PFSK-1 (cell line): ENCODE measurements at regions not wholly inside any gene's neighbourhood (a gene's known extent, or its start where the extent isn't known, plus 50 kb on each side); places are given as distances from the start of the nearest gene placed in this dataset.

ENCODE experiments used
- FOXP2 ChIP-seq: optimal IDR thresholded peaks from 2 replicates; pipeline ENCODE3; 2011; ENCODE audit warnings: borderline replicate concordance, control low read depth, inconsistent platforms; ENCODE audit not compliant: insufficient read depth; ENCODE audit errors: extremely low read length, extremely low read depth
- POLR2AphosphoS5 ChIP-seq: IDR thresholded peaks from 2 replicates; pipeline ENCODE4 v1.6.1; 2012; ENCODE audit warnings: low read depth, mild to moderate bottlenecking, control low read depth, low read length, moderate library complexity
- TAF1 ChIP-seq: IDR thresholded peaks from 2 replicates; pipeline ENCODE4 v1.6.1; 2012; ENCODE audit warnings: low read length, control low read depth, borderline replicate concordance; ENCODE audit not compliant: insufficient read depth

- TF ChIP-seq POLR2AphosphoS5 (no peak), TAF1 (no peak), FOXP2 (no peak)
Measured at GRCh38 chr6:19637010-19637409, 200.2 kb upstream of the ID4 start.
